Neural cell (in vitro differentiated cells): ENCODE measurements at regions not wholly inside any gene's neighbourhood (a gene's known extent, or its start where the extent isn't known, plus 50 kb on each side); places are given as distances from the start of the nearest gene placed in this dataset.
A peak's percentile ranks its signal among the peaks of the same experiment; 100 is the strongest.

ENCODE experiments used
- H2AFZ ChIP-seq: fragments of 200-600, 300-800 bp; sonication (generic), shearing (Covaris generic); 2 replicates; pipeline ENCODE4 v1.6.0; 2014; ENCODE audit warnings: low read depth, mild to moderate bottlenecking, antibody characterized with exemption, low read length, moderate library complexity
- H3F3A ChIP-seq: fragments of 200-600 bp; shearing (Covaris generic); 2 replicates; pipeline ENCODE4 v1.6.1; 2016; ENCODE audit warnings: mild to moderate bottlenecking, moderate library complexity, mixed read lengths, antibody characterized with exemption, low read length; ENCODE audit not compliant: insufficient read depth, poor library complexity, severe bottlenecking
- H3K27ac ChIP-seq: fragments of 200-600, 300-800 bp; sonication (generic), shearing (Covaris generic); 2 replicates; pipeline ENCODE4 v1.5.1; 2014; ENCODE audit warnings: mild to moderate bottlenecking, low read length, moderate library complexity
- H3K27me3 ChIP-seq: fragments of 300-800, 200-600 bp; sonication (generic), shearing (Covaris generic); 2 replicates; pipeline ENCODE4 v1.6.0; 2014; ENCODE audit warnings: mild to moderate bottlenecking, low read depth, low read length, moderate library complexity; ENCODE audit not compliant: insufficient read depth
- H3K36me3 ChIP-seq: fragments of 300-800, 200-600 bp; sonication (generic), shearing (Covaris generic); 2 replicates; pipeline ENCODE4 v1.5.1; 2014; ENCODE audit warnings: mild to moderate bottlenecking, antibody characterized with exemption, low read length, moderate library complexity; ENCODE audit not compliant: insufficient read depth
- H3K4me2 ChIP-seq: fragments of 300-800, 200-600 bp; sonication (generic), shearing (Covaris generic); 2 replicates; pipeline ENCODE4 v1.6.0; 2014; ENCODE audit warnings: mild to moderate bottlenecking, low read length
- H3K4me3 ChIP-seq: fragments of 300-800, 200-600 bp; sonication (generic), shearing (Covaris generic); 2 replicates; pipeline ENCODE4 v1.5.1; 2014; ENCODE audit warnings: mild to moderate bottlenecking, low read length, moderate library complexity
- H3K79me2 ChIP-seq: fragments of 200-600 bp; shearing (Covaris generic); replicated peaks from 2 replicates; pipeline ENCODE4 v1.6.0; 2014; ENCODE audit warnings: mild to moderate bottlenecking, low read length, moderate library complexity; ENCODE audit not compliant: insufficient read depth
- H3K9ac ChIP-seq: fragments of 300-800, 200-600 bp; sonication (generic), shearing (Covaris generic); 2 replicates; pipeline ENCODE4 v1.6.1; 2016; ENCODE audit warnings: mild to moderate bottlenecking, low read length, mixed read lengths
- H3K9me2 ChIP-seq: fragments of 200-600 bp; shearing (Covaris generic); 2 replicates; pipeline ENCODE4 v1.6.1; 2016; ENCODE audit warnings: mild to moderate bottlenecking, low read length, mixed read lengths; ENCODE audit not compliant: insufficient read depth
- H3K9me3 ChIP-seq: fragments of 200-600, 300-800 bp; sonication (generic), shearing (Covaris generic); 2 replicates; pipeline ENCODE4 v1.6.1; 2016; ENCODE audit warnings: mild to moderate bottlenecking, mixed run types, low read length, moderate library complexity, mixed read lengths
- H4K20me1 ChIP-seq: fragments of 200-600 bp; shearing (Covaris generic); 2 replicates; pipeline ENCODE4 v1.6.1; 2016; ENCODE audit warnings: mild to moderate bottlenecking, mixed run types; ENCODE audit not compliant: insufficient read depth
- CTCF ChIP-seq: fragments of 450-650 bp; IDR thresholded peaks from 2 replicates; pipeline ENCODE4 v1.5.1; 2014; ENCODE audit warnings: antibody characterized with exemption, mild to moderate bottlenecking, moderate library complexity; ENCODE audit not compliant: poor library complexity, severe bottlenecking
- EP300 ChIP-seq: fragments of 450-650 bp; conservative IDR thresholded peaks from 2 replicates; pipeline ENCODE4 v1.6.1; 2014; ENCODE audit warnings: antibody characterized with exemption, mild to moderate bottlenecking, moderate library complexity; ENCODE audit not compliant: poor library complexity, severe bottlenecking
- EZH2 ChIP-seq: fragments of 200-600, 300-800 bp; shearing (Covaris generic), sonication (generic); IDR thresholded peaks from 2 replicates; pipeline ENCODE4 v1.6.1; 2014; ENCODE audit warnings: antibody characterized with exemption, low read length, borderline replicate concordance, mild to moderate bottlenecking; ENCODE audit not compliant: insufficient read depth, poor library complexity, severe bottlenecking
- MXI1 ChIP-seq: fragments of 450-650 bp; conservative IDR thresholded peaks from 2 replicates; pipeline ENCODE4 v1.6.1; 2014; ENCODE audit warnings: antibody characterized with exemption, mild to moderate bottlenecking; ENCODE audit not compliant: poor library complexity, severe bottlenecking
- POLR2AphosphoS5 ChIP-seq: IDR thresholded peaks from 2 replicates; pipeline ENCODE4 v1.6.1; 2012
- RAD21 ChIP-seq: fragments of 450-650 bp; conservative IDR thresholded peaks from 2 replicates; pipeline ENCODE4 v1.6.1; 2014; ENCODE audit warnings: antibody characterized with exemption, mild to moderate bottlenecking, moderate library complexity
- REST ChIP-seq: IDR thresholded peaks from 2 replicates; pipeline ENCODE4 v1.6.1; 2012; ENCODE audit warnings: borderline replicate concordance
- SMC3 ChIP-seq: fragments of 450-650 bp; conservative IDR thresholded peaks from 2 replicates; pipeline ENCODE4 v1.6.1; 2014; ENCODE audit warnings: antibody characterized with exemption, mild to moderate bottlenecking, moderate library complexity; ENCODE audit not compliant: poor library complexity
- TAF1 ChIP-seq: IDR thresholded peaks from 2 replicates; pipeline ENCODE4 v1.6.1; 2012; ENCODE audit warnings: low read depth

GRCh38 chr6:145423936-145424335 lies 311.4 kb downstream of the EPM2A start:
- no peak overlapping the region for H3K27ac ChIP-seq
- no peak overlapping the region for H2AFZ ChIP-seq
- no peaks in the 10 kb centered on the region for H3K9me3 ChIP-seq
- no peak overlapping the region for H3K4me2 ChIP-seq
- H3K79me2 ChIP-seq: no peaks in the 10 kb centered on the region
- no peaks in the 10 kb centered on the region for H3K9me2 ChIP-seq
- no peak overlapping the region for H3K9ac ChIP-seq
- no peaks in the 10 kb centered on the region for H4K20me1 ChIP-seq
- H3K4me3 ChIP-seq: no peak overlapping the region
- TF ChIP-seq EP300 (no peak), MXI1 (no peak), REST (no peak), SMC3 (no peak), EZH2 (no peak), TAF1 (no peak), POLR2AphosphoS5 (no peak), RAD21 (no peak), CTCF (no peak)
- no peaks in the 10 kb centered on the region for H3K27me3 ChIP-seq
- H3K36me3 ChIP-seq: no peaks in the 10 kb centered on the region
- H3F3A ChIP-seq: no peaks in the 10 kb centered on the region

- Histone ChIP-seq H3K36me3 (no peaks in the 10 kb centered on the region), H3K4me2 (no peak overlapping the region), H3K27ac (no peak overlapping the region), H3K79me2 (no peaks in the 10 kb centered on the region), H4K20me1 (no peaks in the 10 kb centered on the region), H2AFZ (no peak overlapping the region), H3K9ac (no peak overlapping the region), H3K9me2 (no peaks in the 10 kb centered on the region), H3K9me3 (no peaks in the 10 kb centered on the region), H3K4me3 (no peak overlapping the region), H3K27me3 (no peaks in the 10 kb centered on the region), H3F3A (no peaks in the 10 kb centered on the region)
- no peak for TF ChIP-seq SMC3
- TF ChIP-seq EP300: no peak
Observed at GRCh38 chr6:145427232-145427631, 308.1 kb downstream of the EPM2A start.

GRCh38 chr6:145428706-145429105 lies 306.6 kb downstream of the EPM2A start:
- Histone ChIP-seq H3K9me3 (no peaks in the 10 kb centered on the region), H3K4me3 (peak overlapping the region; percentile 17), H3K36me3 (no peaks in the 10 kb centered on the region), H3K27me3 (no peaks in the 10 kb centered on the region), H3K9ac (no peak overlapping the region), H2AFZ (no peak overlapping the region), H3K79me2 (no peaks in the 10 kb centered on the region), H4K20me1 (no peaks in the 10 kb centered on the region), H3F3A (no peaks in the 10 kb centered on the region), H3K9me2 (no peaks in the 10 kb centered on the region), H3K27ac (peak overlapping the region; percentile 21), H3K4me2 (peak overlapping the region; percentile 9)
- TF ChIP-seq MXI1: peak; percentile 25
- TF ChIP-seq POLR2AphosphoS5: no peak
